ENCODE measurements at regions not wholly inside any gene's neighbourhood (a gene's known extent, or its start where the extent isn't known, plus 50 kb on each side); places are given as distances from the start of the nearest gene placed in this dataset.

- no peak for TF ChIP-seq POLR2A (IDR thresholded peaks at IDR 0.05)
- no peak for TF ChIP-seq CTCF (IDR thresholded peaks at IDR 0.05)
- no peak for TF ChIP-seq POLR2AphosphoS5 (IDR thresholded peaks at IDR 0.05)
Measured at GRCh38 chr4:38306482-38307071, 346.4 kb downstream of the PTTG2 start.

Measured in breast epithelium (tissue), 3 donors.